ENCODE measurements at regions not wholly inside any gene's neighbourhood (a gene's known extent, or its start where the extent isn't known, plus 50 kb on each side); places are given as distances from the start of the nearest gene placed in this dataset.

GRCh38 chr3:69565316-69565715, 173.9 kb upstream of the MITF start:
- Mint-ChIP-seq H3K4me1 (no peaks in the 10 kb centered on the region), H3K4me3 (no peak overlapping the region), H3K9me3 (peaks cover 8% of the 10 kb centered on the region), H3K36me3 (no peaks in the 10 kb centered on the region), H3K27me3 (no peaks in the 10 kb centered on the region), H3K27ac (no peak overlapping the region)
- ATAC-seq: no peak

GRCh38 chr3:69563981-69564380, 175.3 kb upstream of the MITF start:
- Mint-ChIP-seq H3K36me3 (no peaks in the 10 kb centered on the region), H3K27me3 (no peaks in the 10 kb centered on the region), H3K27ac (no peak overlapping the region), H3K9me3 (peaks cover 8% of the 10 kb centered on the region), H3K4me1 (no peaks in the 10 kb centered on the region), H3K4me3 (no peak overlapping the region)
- ATAC-seq: no peak

- Mint-ChIP-seq H3K27ac (no peak overlapping the region), H3K4me1 (no peaks in the 10 kb centered on the region), H3K36me3 (no peaks in the 10 kb centered on the region), H3K9me3 (peaks cover 8% of the 10 kb centered on the region), H3K4me3 (no peak overlapping the region), H3K27me3 (no peaks in the 10 kb centered on the region)
- no peak for ATAC-seq
Measured at GRCh38 chr3:69563151-69563550, 176.1 kb upstream of the MITF start.

DNA sequence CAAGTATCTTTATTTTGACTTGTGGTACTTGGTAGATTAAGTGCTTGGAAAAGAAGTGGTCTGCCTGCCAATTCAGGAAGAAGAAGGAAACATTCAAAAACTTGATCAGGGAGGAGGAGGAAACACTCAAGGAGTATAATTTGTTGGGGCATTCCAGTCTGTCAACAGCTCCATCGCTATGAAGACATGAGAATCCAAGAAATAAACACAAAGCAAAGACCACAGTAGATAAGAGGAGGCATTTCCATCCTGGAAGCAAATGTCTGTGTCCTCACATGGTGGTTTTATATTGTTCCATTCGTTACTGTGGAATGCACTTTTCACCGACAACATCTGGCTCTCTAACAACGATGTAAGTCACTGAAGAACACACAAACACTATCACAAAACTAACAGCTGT, 176.1 kb upstream of the FRMD4B start:
- H3K27ac Mint-ChIP-seq: no peak overlapping the region
- no peaks in the 10 kb centered on the region for H3K27me3 Mint-ChIP-seq
- no peak overlapping the region for H3K4me3 Mint-ChIP-seq

GRCh38 chr3:69560818-69561217, 174.9 kb upstream of the FRMD4B start:
- Mint-ChIP-seq H3K27ac (no peak overlapping the region), H3K4me1 (no peaks in the 10 kb centered on the region), H3K27me3 (no peaks in the 10 kb centered on the region), H3K9me3 (peaks cover 3% of the 10 kb centered on the region), H3K36me3 (no peaks in the 10 kb centered on the region), H3K4me3 (no peak overlapping the region)
- ATAC-seq: no peak

More for the DNA sequence above, 176.1 kb upstream of the FRMD4B start:
- Mint-ChIP-seq H3K4me1 (no peaks in the 10 kb centered on the region), H3K36me3 (no peaks in the 10 kb centered on the region), H3K9me3 (peaks cover 8% of the 10 kb centered on the region)
- no peak for ATAC-seq

GRCh38 chr3:69560116-69560515, 174.2 kb upstream of the FRMD4B start:
- no peaks in the 10 kb centered on the region for H3K36me3 Mint-ChIP-seq
- no peaks in the 10 kb centered on the region for H3K27me3 Mint-ChIP-seq
- no peak overlapping the region for H3K27ac Mint-ChIP-seq
- H3K4me1 Mint-ChIP-seq: no peaks in the 10 kb centered on the region
- H3K4me3 Mint-ChIP-seq: no peak overlapping the region
- no peaks in the 10 kb centered on the region for H3K9me3 Mint-ChIP-seq
- ATAC-seq: no peak

GRCh38 chr3:69558912-69559311, 173.0 kb upstream of the FRMD4B start:
- Mint-ChIP-seq H3K27ac (no peak overlapping the region), H3K9me3 (no peaks in the 10 kb centered on the region), H3K36me3 (no peaks in the 10 kb centered on the region), H3K4me3 (no peak overlapping the region), H3K27me3 (no peaks in the 10 kb centered on the region), H3K4me1 (no peaks in the 10 kb centered on the region)
- no peak for ATAC-seq

GRCh38 chr3:69554576-69554975, 168.7 kb upstream of the FRMD4B start:
- Mint-ChIP-seq H3K4me3 (no peak overlapping the region), H3K4me1 (no peaks in the 10 kb centered on the region), H3K36me3 (no peaks in the 10 kb centered on the region), H3K27me3 (no peaks in the 10 kb centered on the region), H3K27ac (no peak overlapping the region), H3K9me3 (no peaks in the 10 kb centered on the region)
- no peak for ATAC-seq

DNA sequence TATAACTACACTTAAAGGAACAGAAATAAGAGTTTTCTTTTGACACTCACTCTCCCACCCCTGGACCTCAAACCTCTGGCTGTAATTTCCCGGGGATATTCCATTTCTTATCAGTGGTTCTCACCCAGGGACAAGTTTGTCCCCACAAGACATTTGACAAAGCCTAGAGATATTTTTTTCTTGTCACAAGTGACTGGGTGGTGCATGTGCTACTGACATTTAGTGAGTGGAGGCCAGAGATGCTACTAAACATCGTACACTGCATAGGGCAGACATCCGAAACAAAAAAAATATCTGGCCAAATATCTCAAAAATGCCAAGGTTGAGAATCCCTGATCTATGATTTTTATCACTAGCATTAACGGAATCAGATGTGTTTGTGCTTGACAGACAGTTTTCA, 168.0 kb upstream of the FRMD4B start:
- Mint-ChIP-seq H3K27ac (no peak overlapping the region), H3K27me3 (no peaks in the 10 kb centered on the region), H3K4me3 (no peak overlapping the region), H3K9me3 (no peaks in the 10 kb centered on the region), H3K36me3 (no peaks in the 10 kb centered on the region), H3K4me1 (no peaks in the 10 kb centered on the region)
- ATAC-seq: no peak

DNA sequence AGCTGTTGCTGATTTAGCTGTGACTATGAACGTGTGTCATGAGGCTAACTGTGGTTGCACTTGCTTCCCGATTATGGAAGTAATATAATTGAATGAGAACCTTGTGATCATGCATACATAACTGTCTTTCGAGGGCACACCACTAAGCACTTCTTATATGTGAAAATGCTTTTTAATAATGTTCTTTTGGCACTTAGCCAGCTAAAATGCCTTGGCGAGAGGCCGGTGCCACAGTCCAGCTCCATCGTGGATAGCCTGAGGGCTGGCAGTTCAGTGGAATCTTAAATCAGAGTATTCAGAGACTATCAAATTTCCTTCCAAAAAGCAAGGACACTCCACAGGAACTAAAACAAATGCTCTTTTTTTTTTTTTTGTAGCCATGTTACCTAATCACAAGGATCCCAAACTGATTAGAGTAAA, 161.6 kb upstream of the FRMD4B start:
- Mint-ChIP-seq H3K4me1 (no peaks in the 10 kb centered on the region), H3K4me3 (no peak overlapping the region), H3K27ac (no peak overlapping the region), H3K27me3 (peaks cover 11% of the 10 kb centered on the region), H3K36me3 (no peaks in the 10 kb centered on the region), H3K9me3 (no peaks in the 10 kb centered on the region)
- no peak for ATAC-seq

GRCh38 chr3:69542805-69543429, 157.0 kb upstream of the FRMD4B start:
- ATAC-seq: no peak
- Mint-ChIP-seq H3K4me3 (no peak overlapping the region), H3K27ac (no peak overlapping the region), H3K9me3 (no peaks in the 10 kb centered on the region), H3K36me3 (no peaks in the 10 kb centered on the region), H3K4me1 (no peaks in the 10 kb centered on the region), H3K27me3 (peaks cover 39% of the 10 kb centered on the region)

DNA sequence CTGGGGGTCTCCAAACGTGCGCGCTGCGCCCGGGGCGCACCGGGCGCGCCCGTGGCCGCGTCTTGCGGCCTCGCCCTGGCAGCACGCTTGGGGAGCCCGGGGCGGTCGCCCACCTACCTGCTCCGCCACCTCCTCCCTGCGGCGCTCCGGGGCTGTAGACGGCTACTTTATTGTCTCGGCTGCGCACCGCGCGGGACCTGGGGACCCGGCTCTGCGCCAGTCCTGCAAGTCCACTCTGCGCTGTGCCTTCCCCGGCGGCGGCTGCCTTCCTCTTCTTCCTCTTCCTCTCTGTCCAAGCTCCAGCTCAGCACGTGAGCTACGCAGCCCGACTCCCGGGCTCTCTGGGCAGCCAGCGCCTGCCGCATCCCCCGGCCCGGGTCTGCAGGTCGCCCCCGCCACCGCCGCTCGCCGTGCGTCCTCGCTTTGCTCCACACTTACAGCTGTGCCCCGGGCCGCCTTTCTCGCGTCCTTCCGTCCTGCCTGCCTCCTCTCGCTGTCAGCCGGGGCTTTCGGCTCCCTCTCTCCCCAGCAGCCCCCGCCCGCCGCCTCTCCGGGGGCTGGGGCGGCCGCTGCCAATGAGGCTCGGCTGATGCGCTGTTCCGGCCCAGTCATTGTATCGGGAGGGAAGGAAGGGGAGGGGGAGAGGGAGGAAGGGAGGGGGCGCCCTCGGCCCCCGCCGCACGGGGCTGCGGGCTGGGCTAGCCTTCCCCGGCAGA, 156.4 kb upstream of the FRMD4B start:
- H3K27me3 Mint-ChIP-seq: peaks cover 39% of the 10 kb centered on the region
- no peaks in the 10 kb centered on the region for H3K4me1 Mint-ChIP-seq
- H3K4me3 Mint-ChIP-seq: no peak overlapping the region
- H3K36me3 Mint-ChIP-seq: no peaks in the 10 kb centered on the region
- no peak for ATAC-seq
- H3K27ac Mint-ChIP-seq: no peak overlapping the region
- H3K9me3 Mint-ChIP-seq: no peaks in the 10 kb centered on the region

GRCh38 chr3:69541711-69542088, 155.8 kb upstream of the FRMD4B start:
- no peak for ATAC-seq
- peaks cover 39% of the 10 kb centered on the region for H3K27me3 Mint-ChIP-seq
- H3K36me3 Mint-ChIP-seq: no peaks in the 10 kb centered on the region
- H3K27ac Mint-ChIP-seq: no peak overlapping the region
- no peaks in the 10 kb centered on the region for H3K9me3 Mint-ChIP-seq
- H3K4me1 Mint-ChIP-seq: no peaks in the 10 kb centered on the region
- no peak overlapping the region for H3K4me3 Mint-ChIP-seq

GRCh38 chr3:69540706-69541581, 155.1 kb upstream of the FRMD4B start:
- Mint-ChIP-seq H3K9me3 (no peaks in the 10 kb centered on the region), H3K27me3 (peaks cover 39% of the 10 kb centered on the region), H3K27ac (no peak overlapping the region), H3K36me3 (no peaks in the 10 kb centered on the region), H3K4me1 (no peaks in the 10 kb centered on the region), H3K4me3 (no peak overlapping the region)
- ATAC-seq: no peak

GRCh38 chr3:69539134-69539533, 153.2 kb upstream of the FRMD4B start:
- H3K4me3 Mint-ChIP-seq: no peak overlapping the region
- H3K36me3 Mint-ChIP-seq: no peaks in the 10 kb centered on the region
- H3K27me3 Mint-ChIP-seq: peaks cover 39% of the 10 kb centered on the region
- H3K9me3 Mint-ChIP-seq: no peaks in the 10 kb centered on the region
- H3K27ac Mint-ChIP-seq: no peak overlapping the region
- ATAC-seq: no peak
- no peaks in the 10 kb centered on the region for H3K4me1 Mint-ChIP-seq

- H3K4me3 Mint-ChIP-seq: no peak overlapping the region
- peaks cover 36% of the 10 kb centered on the region for H3K27me3 Mint-ChIP-seq
- H3K36me3 Mint-ChIP-seq: no peaks in the 10 kb centered on the region
- no peaks in the 10 kb centered on the region for H3K9me3 Mint-ChIP-seq
- ATAC-seq: no peak
- H3K27ac Mint-ChIP-seq: no peak overlapping the region
- no peaks in the 10 kb centered on the region for H3K4me1 Mint-ChIP-seq
Measured at GRCh38 chr3:69538281-69538680, 152.4 kb upstream of the FRMD4B start.

Measured in stimulated activated memory B cell treated with anti-CD40 and anti-IgM and Interleukin-4, amounts not matched to agents 10 μg/mL and 1 μg/mL and 100 μg/mL, for 72 hours (primary cell).